GM23338 (cell line): ENCODE measurements at regions not wholly inside any gene's neighbourhood (a gene's known extent, or its start where the extent isn't known, plus 50 kb on each side); places are given as distances from the start of the nearest gene placed in this dataset.

Experiments used
- ATAC-seq: fragments of 200-7000 bp; cut with Tn5 transposase; 3 replicates; pipeline ENCODE4 v1.9.1; 2020
- DNase-seq: peaks from one replicate; pipeline ENCODE4 v3.0.0-alpha.2; 2015; ENCODE audit warnings: low spot score
- H2AFZ ChIP-seq: fragments of 200-600 bp; sonication (generic); 2 replicates; pipeline ENCODE4 v1.8.0; 2016; ENCODE audit warnings: antibody characterized with exemption, mild to moderate bottlenecking, moderate library complexity
- H3F3A ChIP-seq: fragments of 200-600 bp; sonication (generic); replicated peaks from 2 replicates; pipeline ENCODE4 v1.8.0; 2017; ENCODE audit warnings: antibody characterized with exemption, mixed run types, low read depth
- H3K27ac ChIP-seq: fragments of 200-600 bp; sonication (generic); 2 replicates; pipeline ENCODE4 v1.6.1; 2016; ENCODE audit warnings: low read depth
- H3K27me3 ChIP-seq: fragments of 200-600 bp; sonication (generic); 2 replicates; pipeline ENCODE4 v1.8.0; 2016; ENCODE audit warnings: mild to moderate bottlenecking, mixed run types, moderate library complexity; ENCODE audit not compliant: insufficient read depth
- H3K36me3 ChIP-seq: fragments of 200-600 bp; sonication (generic); 2 replicates; pipeline ENCODE4 v1.8.0; 2016; ENCODE audit warnings: mild to moderate bottlenecking; ENCODE audit not compliant: insufficient read depth
- H3K4me1 ChIP-seq: fragments of 200-600 bp; sonication (generic); 2 replicates; pipeline ENCODE4 v1.8.0; 2016; ENCODE audit warnings: mild to moderate bottlenecking, moderate library complexity; ENCODE audit not compliant: insufficient read depth
- H3K4me2 ChIP-seq: fragments of 200-600 bp; sonication (generic); 2 replicates; pipeline ENCODE4 v1.7.1; 2017; ENCODE audit warnings: mixed run types
- H3K4me3 ChIP-seq: fragments of 200-600 bp; sonication (generic); 2 replicates; pipeline ENCODE4 v1.6.1; 2016; ENCODE audit warnings: mixed run types
- H3K79me2 ChIP-seq: fragments of 200-600 bp; sonication (generic); replicated peaks from 2 replicates; pipeline ENCODE4 v1.8.0; 2017; ENCODE audit warnings: mild to moderate bottlenecking; ENCODE audit not compliant: insufficient read depth
- H3K9me2 ChIP-seq: fragments of 200-600 bp; sonication (generic); 2 replicates; pipeline ENCODE4 v1.8.0; 2017; ENCODE audit not compliant: insufficient read depth
- H4K20me1 ChIP-seq: fragments of 200-600 bp; sonication (generic); replicated peaks from 2 replicates; pipeline ENCODE4 v1.8.0; 2017; ENCODE audit warnings: mild to moderate bottlenecking; ENCODE audit not compliant: insufficient read depth
- H3K27ac Mint-ChIP-seq: 2 replicates; pipeline ENCODE4 v1.8.0; 2020; ENCODE audit warnings: inconsistent platforms, mild to moderate bottlenecking, moderate library complexity, mixed read lengths
- H3K27me3 Mint-ChIP-seq: 3 replicates; pipeline ENCODE4 v1.8.0; 2022; ENCODE audit warnings: low read depth, mild to moderate bottlenecking, moderate library complexity, mixed read lengths, inconsistent platforms; ENCODE audit not compliant: insufficient read depth, poor library complexity
- H3K36me3 Mint-ChIP-seq: 3 replicates; pipeline ENCODE4 v1.8.0; 2021; ENCODE audit warnings: low read depth, mild to moderate bottlenecking, inconsistent platforms, moderate library complexity, mixed read lengths
- H3K4me1 Mint-ChIP-seq: 3 replicates; pipeline ENCODE4 v1.8.0; 2020; ENCODE audit warnings: mild to moderate bottlenecking, inconsistent platforms, mixed read lengths
- H3K4me3 Mint-ChIP-seq: 3 replicates; pipeline ENCODE4 v1.8.0; 2021; ENCODE audit warnings: moderate library complexity, mild to moderate bottlenecking, inconsistent platforms, mixed read lengths
- H3K9me3 Mint-ChIP-seq: 3 replicates; pipeline ENCODE4 v1.8.0; 2020; ENCODE audit warnings: moderate library complexity, mild to moderate bottlenecking, inconsistent platforms, mixed read lengths
- CREB1 ChIP-seq: fragments of 250-450 bp; sonication (Bioruptor Pico); IDR thresholded peaks from 2 replicates; pipeline ENCODE4 v1.5.0; 2020; ENCODE audit warnings: low read depth, mild to moderate bottlenecking, moderate library complexity
- EZH2 ChIP-seq: fragments of 200-600 bp; sonication (generic); IDR thresholded peaks from one replicate; pipeline ENCODE4 v1.8.0; 2017; ENCODE audit warnings: antibody characterized with exemption, mild to moderate bottlenecking, low read depth; ENCODE audit not compliant: unreplicated experiment
- JUNB ChIP-seq: IDR thresholded peaks from one replicate; pipeline ENCODE4 v1.6.1; 2016; ENCODE audit warnings: antibody characterized with exemption; ENCODE audit not compliant: unreplicated experiment
- NANOG ChIP-seq: IDR thresholded peaks from 2 replicates; pipeline ENCODE4 v1.6.1; 2016; ENCODE audit warnings: antibody characterized with exemption, borderline replicate concordance
- POLR2AphosphoS5 ChIP-seq: IDR thresholded peaks from 2 replicates; pipeline ENCODE4 v1.6.1; 2016; ENCODE audit warnings: antibody characterized with exemption, low read depth
- ZNF114 ChIP-seq: fragments of 250-450 bp; sonication (Bioruptor Pico); IDR thresholded peaks from 2 replicates; pipeline ENCODE4 v1.5.0; 2020; ENCODE audit warnings: mild to moderate bottlenecking, moderate library complexity
- ZNF331 ChIP-seq: fragments of 250-450 bp; sonication (Bioruptor Pico); IDR thresholded peaks from 2 replicates; pipeline ENCODE4 v1.5.0; 2020; ENCODE audit warnings: low read depth, mild to moderate bottlenecking, moderate library complexity
- TF ChIP-seq, protein P1 (sequence below): fragments of 250-450 bp; sonication (Bioruptor Pico); IDR thresholded peaks from 2 replicates; pipeline ENCODE4 v1.5.0; 2020; ENCODE audit warnings: mild to moderate bottlenecking, moderate library complexity
- TF ChIP-seq, protein P2 (sequence below): IDR thresholded peaks from one replicate; pipeline ENCODE4 v1.6.1; 2018; ENCODE audit warnings: antibody characterized with exemption; ENCODE audit not compliant: unreplicated experiment
- TF ChIP-seq, protein P3 (sequence below), 2 experiments: fragments of 200-600 bp in 1 of 2; sonication (generic) in 1 of 2; conservative IDR thresholded peaks; 2 replicates each; pipeline versions ENCODE4 v1.5.1 to v1.6.1; 2016 to 2017; ENCODE audit warnings: antibody characterized with exemption in 2 of 2, low read depth in 2 of 2, mild to moderate bottlenecking in 2 of 2, moderate library complexity in 1 of 2

DNA sequence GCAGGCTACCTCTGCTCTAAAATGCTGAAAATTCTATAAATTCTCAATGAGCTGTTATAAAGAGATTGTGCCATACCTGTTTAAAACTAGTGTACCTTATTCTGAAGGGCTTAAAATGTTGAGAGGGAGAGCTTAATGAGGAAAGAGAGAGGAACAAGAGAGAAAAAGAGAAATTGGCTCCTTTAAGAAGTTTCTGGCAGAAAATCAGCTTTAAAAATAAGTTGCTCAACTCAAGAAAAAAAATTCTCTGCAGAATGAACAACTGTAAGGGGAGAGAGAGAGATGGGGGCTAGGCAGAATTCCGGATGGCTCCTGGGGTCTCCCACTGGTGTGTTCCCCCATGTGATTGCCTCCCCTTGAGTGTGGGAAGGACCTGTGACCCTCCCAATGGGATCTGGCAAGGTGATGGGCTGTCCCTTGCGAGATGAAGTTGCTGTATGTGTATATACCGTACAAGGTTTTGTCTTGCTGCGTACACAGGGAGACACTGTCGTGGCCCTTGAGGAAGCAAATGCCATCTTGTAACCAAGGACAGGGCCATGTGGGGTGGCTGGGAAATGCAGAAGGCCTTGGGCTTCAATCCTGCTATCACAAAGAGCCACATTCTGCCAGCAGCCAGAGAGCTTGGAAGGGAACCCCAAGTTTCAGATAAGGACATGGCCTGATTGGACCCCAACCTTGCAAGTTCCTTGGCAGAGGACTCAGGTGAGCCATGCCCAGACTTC, 64.3 kb upstream of the S1PR3 start:
- no peak for TF ChIP-seq ZNF114
- TF ChIP-seq, protein P1, sequence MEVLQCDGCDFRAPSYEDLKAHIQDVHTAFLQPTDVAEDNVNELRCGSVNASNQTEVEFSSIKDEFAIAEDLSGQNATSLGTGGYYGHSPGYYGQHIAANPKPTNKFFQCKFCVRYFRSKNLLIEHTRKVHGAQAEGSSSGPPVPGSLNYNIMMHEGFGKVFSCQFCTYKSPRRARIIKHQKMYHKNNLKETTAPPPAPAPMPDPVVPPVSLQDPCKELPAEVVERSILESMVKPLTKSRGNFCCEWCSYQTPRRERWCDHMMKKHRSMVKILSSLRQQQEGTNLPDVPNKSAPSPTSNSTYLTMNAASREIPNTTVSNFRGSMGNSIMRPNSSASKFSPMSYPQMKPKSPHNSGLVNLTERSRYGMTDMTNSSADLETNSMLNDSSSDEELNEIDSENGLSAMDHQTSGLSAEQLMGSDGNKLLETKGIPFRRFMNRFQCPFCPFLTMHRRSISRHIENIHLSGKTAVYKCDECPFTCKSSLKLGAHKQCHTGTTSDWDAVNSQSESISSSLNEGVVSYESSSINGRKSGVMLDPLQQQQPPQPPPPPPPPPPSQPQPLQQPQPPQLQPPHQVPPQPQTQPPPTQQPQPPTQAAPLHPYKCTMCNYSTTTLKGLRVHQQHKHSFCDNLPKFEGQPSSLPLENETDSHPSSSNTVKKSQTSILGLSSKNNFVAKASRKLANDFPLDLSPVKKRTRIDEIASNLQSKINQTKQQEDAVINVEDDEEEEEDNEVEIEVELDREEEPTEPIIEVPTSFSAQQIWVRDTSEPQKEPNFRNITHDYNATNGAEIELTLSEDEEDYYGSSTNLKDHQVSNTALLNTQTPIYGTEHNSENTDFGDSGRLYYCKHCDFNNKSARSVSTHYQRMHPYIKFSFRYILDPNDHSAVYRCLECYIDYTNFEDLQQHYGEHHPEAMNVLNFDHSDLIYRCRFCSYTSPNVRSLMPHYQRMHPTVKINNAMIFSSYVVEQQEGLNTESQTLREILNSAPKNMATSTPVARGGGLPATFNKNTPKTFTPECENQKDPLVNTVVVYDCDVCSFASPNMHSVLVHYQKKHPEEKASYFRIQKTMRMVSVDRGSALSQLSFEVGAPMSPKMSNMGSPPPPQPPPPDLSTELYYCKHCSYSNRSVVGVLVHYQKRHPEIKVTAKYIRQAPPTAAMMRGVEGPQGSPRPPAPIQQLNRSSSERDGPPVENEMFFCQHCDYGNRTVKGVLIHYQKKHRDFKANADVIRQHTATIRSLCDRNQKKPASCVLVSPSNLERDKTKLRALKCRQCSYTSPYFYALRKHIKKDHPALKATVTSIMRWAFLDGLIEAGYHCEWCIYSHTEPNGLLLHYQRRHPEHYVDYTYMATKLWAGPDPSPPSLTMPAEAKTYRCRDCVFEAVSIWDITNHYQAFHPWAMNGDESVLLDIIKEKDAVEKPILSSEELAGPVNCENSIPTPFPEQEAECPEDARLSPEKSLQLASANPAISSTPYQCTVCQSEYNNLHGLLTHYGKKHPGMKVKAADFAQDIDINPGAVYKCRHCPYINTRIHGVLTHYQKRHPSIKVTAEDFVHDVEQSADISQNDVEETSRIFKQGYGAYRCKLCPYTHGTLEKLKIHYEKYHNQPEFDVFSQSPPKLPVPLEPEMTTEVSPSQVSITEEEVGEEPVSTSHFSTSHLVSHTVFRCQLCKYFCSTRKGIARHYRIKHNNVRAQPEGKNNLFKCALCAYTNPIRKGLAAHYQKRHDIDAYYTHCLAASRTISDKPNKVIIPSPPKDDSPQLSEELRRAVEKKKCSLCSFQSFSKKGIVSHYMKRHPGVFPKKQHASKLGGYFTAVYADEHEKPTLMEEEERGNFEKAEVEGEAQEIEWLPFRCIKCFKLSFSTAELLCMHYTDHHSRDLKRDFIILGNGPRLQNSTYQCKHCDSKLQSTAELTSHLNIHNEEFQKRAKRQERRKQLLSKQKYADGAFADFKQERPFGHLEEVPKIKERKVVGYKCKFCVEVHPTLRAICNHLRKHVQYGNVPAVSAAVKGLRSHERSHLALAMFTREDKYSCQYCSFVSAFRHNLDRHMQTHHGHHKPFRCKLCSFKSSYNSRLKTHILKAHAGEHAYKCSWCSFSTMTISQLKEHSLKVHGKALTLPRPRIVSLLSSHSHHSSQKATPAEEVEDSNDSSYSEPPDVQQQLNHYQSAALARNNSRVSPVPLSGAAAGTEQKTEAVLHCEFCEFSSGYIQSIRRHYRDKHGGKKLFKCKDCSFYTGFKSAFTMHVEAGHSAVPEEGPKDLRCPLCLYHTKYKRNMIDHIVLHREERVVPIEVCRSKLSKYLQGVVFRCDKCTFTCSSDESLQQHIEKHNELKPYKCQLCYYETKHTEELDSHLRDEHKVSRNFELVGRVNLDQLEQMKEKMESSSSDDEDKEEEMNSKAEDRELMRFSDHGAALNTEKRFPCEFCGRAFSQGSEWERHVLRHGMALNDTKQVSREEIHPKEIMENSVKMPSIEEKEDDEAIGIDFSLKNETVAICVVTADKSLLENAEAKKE (CRISPR knock-in tag): no peak
- TF ChIP-seq JUNB: no peak
- no peak for TF ChIP-seq EZH2
- TF ChIP-seq ZNF331 (CRISPR knock-in tag): no peak
- no peak for TF ChIP-seq CREB1
- TF ChIP-seq, protein P2, sequence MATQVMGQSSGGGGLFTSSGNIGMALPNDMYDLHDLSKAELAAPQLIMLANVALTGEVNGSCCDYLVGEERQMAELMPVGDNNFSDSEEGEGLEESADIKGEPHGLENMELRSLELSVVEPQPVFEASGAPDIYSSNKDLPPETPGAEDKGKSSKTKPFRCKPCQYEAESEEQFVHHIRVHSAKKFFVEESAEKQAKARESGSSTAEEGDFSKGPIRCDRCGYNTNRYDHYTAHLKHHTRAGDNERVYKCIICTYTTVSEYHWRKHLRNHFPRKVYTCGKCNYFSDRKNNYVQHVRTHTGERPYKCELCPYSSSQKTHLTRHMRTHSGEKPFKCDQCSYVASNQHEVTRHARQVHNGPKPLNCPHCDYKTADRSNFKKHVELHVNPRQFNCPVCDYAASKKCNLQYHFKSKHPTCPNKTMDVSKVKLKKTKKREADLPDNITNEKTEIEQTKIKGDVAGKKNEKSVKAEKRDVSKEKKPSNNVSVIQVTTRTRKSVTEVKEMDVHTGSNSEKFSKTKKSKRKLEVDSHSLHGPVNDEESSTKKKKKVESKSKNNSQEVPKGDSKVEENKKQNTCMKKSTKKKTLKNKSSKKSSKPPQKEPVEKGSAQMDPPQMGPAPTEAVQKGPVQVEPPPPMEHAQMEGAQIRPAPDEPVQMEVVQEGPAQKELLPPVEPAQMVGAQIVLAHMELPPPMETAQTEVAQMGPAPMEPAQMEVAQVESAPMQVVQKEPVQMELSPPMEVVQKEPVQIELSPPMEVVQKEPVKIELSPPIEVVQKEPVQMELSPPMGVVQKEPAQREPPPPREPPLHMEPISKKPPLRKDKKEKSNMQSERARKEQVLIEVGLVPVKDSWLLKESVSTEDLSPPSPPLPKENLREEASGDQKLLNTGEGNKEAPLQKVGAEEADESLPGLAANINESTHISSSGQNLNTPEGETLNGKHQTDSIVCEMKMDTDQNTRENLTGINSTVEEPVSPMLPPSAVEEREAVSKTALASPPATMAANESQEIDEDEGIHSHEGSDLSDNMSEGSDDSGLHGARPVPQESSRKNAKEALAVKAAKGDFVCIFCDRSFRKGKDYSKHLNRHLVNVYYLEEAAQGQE: no peak
- TF ChIP-seq, protein P3, sequence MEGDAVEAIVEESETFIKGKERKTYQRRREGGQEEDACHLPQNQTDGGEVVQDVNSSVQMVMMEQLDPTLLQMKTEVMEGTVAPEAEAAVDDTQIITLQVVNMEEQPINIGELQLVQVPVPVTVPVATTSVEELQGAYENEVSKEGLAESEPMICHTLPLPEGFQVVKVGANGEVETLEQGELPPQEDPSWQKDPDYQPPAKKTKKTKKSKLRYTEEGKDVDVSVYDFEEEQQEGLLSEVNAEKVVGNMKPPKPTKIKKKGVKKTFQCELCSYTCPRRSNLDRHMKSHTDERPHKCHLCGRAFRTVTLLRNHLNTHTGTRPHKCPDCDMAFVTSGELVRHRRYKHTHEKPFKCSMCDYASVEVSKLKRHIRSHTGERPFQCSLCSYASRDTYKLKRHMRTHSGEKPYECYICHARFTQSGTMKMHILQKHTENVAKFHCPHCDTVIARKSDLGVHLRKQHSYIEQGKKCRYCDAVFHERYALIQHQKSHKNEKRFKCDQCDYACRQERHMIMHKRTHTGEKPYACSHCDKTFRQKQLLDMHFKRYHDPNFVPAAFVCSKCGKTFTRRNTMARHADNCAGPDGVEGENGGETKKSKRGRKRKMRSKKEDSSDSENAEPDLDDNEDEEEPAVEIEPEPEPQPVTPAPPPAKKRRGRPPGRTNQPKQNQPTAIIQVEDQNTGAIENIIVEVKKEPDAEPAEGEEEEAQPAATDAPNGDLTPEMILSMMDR (conservative IDR thresholded peaks at IDR 0.05; ENCODE audit: low read depth in 2 of 2): no peak
- TF ChIP-seq NANOG: no peak
- no peak for TF ChIP-seq POLR2AphosphoS5
- Histone ChIP-seq H3K27me3 (no peaks in the 10 kb centered on the region), H3K9me2 (no peaks in the 10 kb centered on the region; the same call in 1 of the 2 replicates), H2AFZ (no peak overlapping the region), H3F3A (no peaks in the 10 kb centered on the region), H3K4me3 (no peak overlapping the region), H3K36me3 (no peaks in the 10 kb centered on the region), H3K4me2 (no peak overlapping the region), H3K27ac (no peak overlapping the region), H3K4me1 (no peaks in the 10 kb centered on the region), H4K20me1 (no peaks in the 10 kb centered on the region), H3K79me2 (no peaks in the 10 kb centered on the region)
- peaks cover 5% of the 10 kb centered on the region; the same call in 1 of the 3 replicates for H3K9me3 Mint-ChIP-seq
- peaks cover 3% of the 10 kb centered on the region; the same call in 1 of the 3 replicates for H3K4me1 Mint-ChIP-seq
- DNase-seq (no peak), ATAC-seq (no peak)
- no peak overlapping the region for H3K4me3 Mint-ChIP-seq
- no peaks in the 10 kb centered on the region for H3K36me3 Mint-ChIP-seq
- no peaks in the 10 kb centered on the region for H3K27me3 Mint-ChIP-seq
- H3K27ac Mint-ChIP-seq: no peak overlapping the region
